Liver (tissue), 8 donors: ENCODE measurements at regions not wholly inside any gene's neighbourhood (a gene's known extent, or its start where the extent isn't known, plus 50 kb on each side); places are given as distances from the start of the nearest gene placed in this dataset.

Source experiments
- DNase-seq: peaks from one replicate; pipeline ENCODE4 v3.0.0-alpha.2; 2017; ENCODE audit warnings: low spot score
- H3K27ac ChIP-seq, 2 donors: one replicate each; pipeline ENCODE4 v1.7.0; 2013; ENCODE audit warnings: inconsistent platforms in 2 of 2, low read length in 2 of 2, control low read depth in 1 of 2, low read depth in 1 of 2, mild to moderate bottlenecking in 1 of 2
- H3K27me3 ChIP-seq, 4 donors: one replicate each; pipeline versions ENCODE4 v1.6.1 to v1.7.0; 2013; ENCODE audit warnings: low read length in 3 of 4, inconsistent platforms in 1 of 4, mild to moderate bottlenecking in 1 of 4, moderate library complexity in 1 of 4; ENCODE audit not compliant: control insufficient read depth in 4 of 4, insufficient read depth in 4 of 4
- H3K36me3 ChIP-seq, 4 donors: one replicate each; pipeline versions ENCODE4 v1.6.1 to v1.7.0; 2013; ENCODE audit warnings: low read length in 3 of 4, mild to moderate bottlenecking in 3 of 4, low read depth in 1 of 4, moderate library complexity in 1 of 4; ENCODE audit not compliant: control insufficient read depth in 4 of 4, insufficient read depth in 3 of 4
- H3K4me1 ChIP-seq, 4 donors: one replicate each; pipeline versions ENCODE4 v1.6.1 to v1.7.0; 2013; ENCODE audit warnings: low read length in 3 of 4, mild to moderate bottlenecking in 3 of 4, moderate library complexity in 1 of 4; ENCODE audit not compliant: control insufficient read depth in 4 of 4, insufficient read depth in 4 of 4
- H3K4me3 ChIP-seq, 3 donors: one replicate each; pipeline versions ENCODE4 v1.6.1 to v1.7.0; 2013; ENCODE audit warnings: low read length in 3 of 3, control low read depth in 1 of 3, low read depth in 1 of 3, mild to moderate bottlenecking in 1 of 3
- H3K9ac ChIP-seq, 2 donors: one replicate each; pipeline ENCODE4 v1.7.0; 2013; ENCODE audit warnings: low read length in 2 of 2, mild to moderate bottlenecking in 2 of 2, moderate library complexity in 2 of 2, control low read depth in 1 of 2, low read depth in 1 of 2
- H3K9me3 ChIP-seq, 4 donors: one replicate each; pipeline versions ENCODE4 v1.6.1 to v1.7.0; 2013; ENCODE audit warnings: low read length in 3 of 4; ENCODE audit not compliant: control insufficient read depth in 4 of 4
- ATF3 ChIP-seq: IDR thresholded peaks from 2 replicates; pipeline ENCODE4 v1.6.1; 2016; ENCODE audit warnings: antibody characterized with exemption
- CTCF ChIP-seq: fragments of 150-350 bp; IDR thresholded peaks from 2 replicates; pipeline ENCODE4 v1.5.1; 2017; ENCODE audit warnings: improper control_type of control experiment, low read depth, low read length; ENCODE audit not compliant: missing input control
- EGR1 ChIP-seq, 2 donors: IDR thresholded peaks; 2 replicates each; pipeline ENCODE4 v1.6.1; 2016 to 2018; ENCODE audit warnings: antibody characterized with exemption in 2 of 2, low read depth in 2 of 2
- FOXA1 ChIP-seq: IDR thresholded peaks from 2 replicates; pipeline ENCODE4 v1.6.1; 2016; ENCODE audit warnings: antibody characterized with exemption
- FOXA2 ChIP-seq: IDR thresholded peaks from 2 replicates; pipeline ENCODE4 v1.6.1; 2016; ENCODE audit warnings: antibody characterized with exemption
- GABPA ChIP-seq, 2 donors: IDR thresholded peaks in 1 of 2; conservative IDR thresholded peaks in 1 of 2; 2 replicates each; pipeline ENCODE4 v1.6.1; 2016; ENCODE audit warnings: antibody characterized with exemption in 2 of 2, mild to moderate bottlenecking in 1 of 2, moderate library complexity in 1 of 2
- HNF4A ChIP-seq, 2 donors: conservative IDR thresholded peaks; 2 replicates each; pipeline ENCODE4 v1.6.1; 2016; ENCODE audit warnings: antibody characterized with exemption in 2 of 2, mild to moderate bottlenecking in 2 of 2
- HNF4G ChIP-seq: IDR thresholded peaks from 2 replicates; pipeline ENCODE4 v1.6.1; 2016; ENCODE audit warnings: antibody characterized with exemption
- JUND ChIP-seq, 2 donors: IDR thresholded peaks; 2 replicates each; pipeline ENCODE4 v1.6.1; 2016; ENCODE audit warnings: antibody characterized with exemption in 2 of 2
- MAX ChIP-seq: IDR thresholded peaks from 2 replicates; pipeline ENCODE4 v1.6.1; 2016; ENCODE audit warnings: antibody characterized with exemption
- NR2F2 ChIP-seq: IDR thresholded peaks from 2 replicates; pipeline ENCODE4 v1.6.1; 2016; ENCODE audit warnings: antibody characterized with exemption
- RAD21 ChIP-seq, 2 donors: IDR thresholded peaks; 2 replicates each; pipeline ENCODE4 v1.6.1; 2016; ENCODE audit warnings: antibody characterized with exemption in 2 of 2, mild to moderate bottlenecking in 2 of 2
- REST ChIP-seq: IDR thresholded peaks from 2 replicates; pipeline ENCODE4 v1.6.1; 2016; ENCODE audit warnings: antibody characterized with exemption, mild to moderate bottlenecking
- RXRA ChIP-seq, 2 donors: IDR thresholded peaks; 2 replicates each; pipeline ENCODE4 v1.6.1; 2017 to 2018; ENCODE audit warnings: antibody characterized with exemption in 2 of 2, mild to moderate bottlenecking in 1 of 2
- SP1 ChIP-seq: IDR thresholded peaks from 2 replicates; pipeline ENCODE4 v1.6.1; 2018; ENCODE audit warnings: antibody characterized with exemption, mild to moderate bottlenecking
- TAF1 ChIP-seq: conservative IDR thresholded peaks from 2 replicates; pipeline ENCODE4 v1.6.1; 2016; ENCODE audit warnings: antibody characterized with exemption, mild to moderate bottlenecking
- YY1 ChIP-seq: IDR thresholded peaks from 2 replicates; pipeline ENCODE4 v1.6.1; 2016; ENCODE audit warnings: antibody characterized with exemption, mild to moderate bottlenecking
- WGBS: extraction: QIAGEN DNeasy Blood & Tissue Kit; methylation state at CpG from one replicate; pipeline ENCODE4 v1.1.7; 2013; 5-methylcytosine and 5-hydroxymethylcytosine counted together
- donor health status: healthy.
- donor health status: healthy.
- donor health status: healthy.
- donor health status: healthy.
- donor health status: healthy.

- TF ChIP-seq REST, result no peak
- TF ChIP-seq FOXA1, result no peak
- no peak for TF ChIP-seq MAX
- TF ChIP-seq HNF4G, result no peak
- no peak for TF ChIP-seq FOXA2
- TF ChIP-seq NR2F2, result no peak
- no peak for TF ChIP-seq RXRA (IDR thresholded peaks at IDR 0.05)
- TF ChIP-seq HNF4A (conservative IDR thresholded peaks at IDR 0.05), result no peak
Measured at GRCh38 chr2:204480676-204481075, 64.6 kb upstream of the PARD3B start (continued).

- DNase-seq, result peak; percentile 45
- TF ChIP-seq SP1 (no peak), REST (no peak), FOXA2 (peak; percentile 45)
- no peaks in the 10 kb centered on the region for H3K36me3 ChIP-seq
- peaks cover 0 to 9% (median 2%) of the 10 kb centered on the region in 4 donors for H3K4me1 ChIP-seq
- H3K27me3 ChIP-seq, result no peaks in the 10 kb centered on the region
- H3K9ac ChIP-seq, result no peak overlapping the region
- no peaks in the 10 kb centered on the region for H3K9me3 ChIP-seq
- H3K27ac ChIP-seq, result no peak overlapping the region
- H3K4me3 ChIP-seq, result no peak overlapping the region
- 30% methylated on average over 4 of the region's 4 CpGs for WGBS
Measured at GRCh38 chr2:204483608-204484081, 61.6 kb upstream of the PARD3B start.

- Histone ChIP-seq H3K36me3 (no peaks in the 10 kb centered on the region), H3K9me3 (no peaks in the 10 kb centered on the region), H3K27ac (no peak overlapping the region), H3K27me3 (no peaks in the 10 kb centered on the region), H3K4me1 (peaks cover 0 to 9% (median 2%) of the 10 kb centered on the region in 4 donors), H3K9ac (no peak overlapping the region), H3K4me3 (no peak overlapping the region)
- 97% methylated on average over 3 of the region's 3 CpGs for WGBS
- DNase-seq, result no peak
- TF ChIP-seq TAF1 (no peak), REST (no peak), GABPA (IDR thresholded peaks at IDR 0.05 in 1 of 2, conservative IDR thresholded peaks at IDR 0.05 in 1 of 2) (no peak), HNF4G (no peak), RXRA (IDR thresholded peaks at IDR 0.05) (no peak), EGR1 (IDR thresholded peaks at IDR 0.05; ENCODE audit: low read depth in 2 of 2) (no peak), YY1 (no peak), FOXA1 (no peak), RAD21 (IDR thresholded peaks at IDR 0.05) (no peak), CTCF (no peak), SP1 (no peak), JUND (IDR thresholded peaks at IDR 0.05) (no peak), ATF3 (no peak), HNF4A (conservative IDR thresholded peaks at IDR 0.05) (no peak), MAX (no peak)
Measured at GRCh38 chr2:204486321-204486720, 59.0 kb upstream of the PARD3B start.
